H9 (cell line): ENCODE measurements at regions not wholly inside any gene's neighbourhood (a gene's known extent, or its start where the extent isn't known, plus 50 kb on each side); places are given as distances from the start of the nearest gene placed in this dataset.

Experiments used
- DNase-seq: peaks from one replicate; pipeline ENCODE4 v3.0.0-alpha.2; 2017
- H2AFZ ChIP-seq: one replicate; pipeline ENCODE4 v1.6.1; 2013; ENCODE audit warnings: mild to moderate bottlenecking, low read length, control low read depth, moderate library complexity
- H2AK5ac ChIP-seq: 2 replicates; pipeline ENCODE4 v1.6.1; 2013; ENCODE audit warnings: low read length, control low read depth, mixed read lengths; ENCODE audit not compliant: insufficient read length
- H2BK120ac ChIP-seq: one replicate; pipeline ENCODE4 v1.6.1; 2013; ENCODE audit warnings: low read depth, mild to moderate bottlenecking, low read length, control low read depth, inconsistent platforms; ENCODE audit not compliant: poor library complexity, severe bottlenecking
- H2BK12ac ChIP-seq: 2 replicates; pipeline ENCODE4 v1.6.1; 2013; ENCODE audit warnings: low read length, control low read depth, mixed read lengths, low read depth; ENCODE audit not compliant: insufficient read length
- H2BK15ac ChIP-seq: 2 replicates; pipeline ENCODE4 v1.6.1; 2013; ENCODE audit warnings: low read depth, low read length, control low read depth
- H2BK20ac ChIP-seq: one replicate; pipeline ENCODE4 v1.6.1; 2013; ENCODE audit warnings: low read depth, mild to moderate bottlenecking, low read length, control low read depth, inconsistent platforms; ENCODE audit not compliant: poor library complexity, severe bottlenecking
- H2BK5ac ChIP-seq: 2 replicates; pipeline ENCODE4 v1.6.1; 2013; ENCODE audit warnings: low read length, control low read depth, mixed read lengths; ENCODE audit not compliant: insufficient read length
- H3K14ac ChIP-seq: 2 replicates; pipeline ENCODE4 v1.6.1; 2013; ENCODE audit warnings: low read length, control low read depth; ENCODE audit not compliant: insufficient read depth
- H3K18ac ChIP-seq: 2 replicates; pipeline ENCODE4 v1.6.1; 2013; ENCODE audit warnings: low read depth, mild to moderate bottlenecking, mixed read lengths, low read length, control low read depth; ENCODE audit not compliant: insufficient read length
- H3K23ac ChIP-seq: 2 replicates; pipeline ENCODE4 v1.6.1; 2013; ENCODE audit warnings: low read length, control low read depth, mixed read lengths, low read depth; ENCODE audit not compliant: insufficient read length
- H3K23me2 ChIP-seq: 2 replicates; pipeline ENCODE4 v1.6.1; 2013; ENCODE audit warnings: low read depth, mild to moderate bottlenecking, mixed read lengths, low read length, control low read depth; ENCODE audit not compliant: insufficient read length, poor library complexity, severe bottlenecking
- H3K27ac ChIP-seq: 2 replicates; pipeline ENCODE4 v1.5.1; 2013; ENCODE audit warnings: low read length, control low read depth, mixed read lengths, low read depth; ENCODE audit not compliant: insufficient read length
- H3K27me3 ChIP-seq: 2 replicates; pipeline ENCODE4 v1.6.1; 2013; ENCODE audit warnings: low read length, control low read depth, inconsistent platforms; ENCODE audit not compliant: insufficient read depth
- H3K4ac ChIP-seq: 2 replicates; pipeline ENCODE4 v1.6.1; 2013; ENCODE audit warnings: low read depth, mild to moderate bottlenecking, control low read depth, inconsistent platforms, low read length, moderate library complexity
- H3K4me1 ChIP-seq: 2 replicates; pipeline ENCODE4 v1.6.1; 2013; ENCODE audit warnings: low read length, control low read depth, inconsistent platforms; ENCODE audit not compliant: insufficient read depth
- H3K4me2 ChIP-seq: 2 replicates; pipeline ENCODE4 v1.6.1; 2013; ENCODE audit warnings: low read length, control low read depth, mixed read lengths; ENCODE audit not compliant: insufficient read length, insufficient read depth
- H3K56ac ChIP-seq: 2 replicates; pipeline ENCODE4 v1.6.1; 2013; ENCODE audit warnings: low read depth, mild to moderate bottlenecking, mixed read lengths, low read length, control low read depth; ENCODE audit not compliant: insufficient read length
- H3K79me1 ChIP-seq: 2 replicates; pipeline ENCODE4 v1.6.1; 2013; ENCODE audit warnings: low read depth, mild to moderate bottlenecking, moderate library complexity, low read length, control low read depth, inconsistent platforms; ENCODE audit not compliant: insufficient read depth, poor library complexity, severe bottlenecking
- H3K79me2 ChIP-seq: 2 replicates; pipeline ENCODE4 v1.6.1; 2013; ENCODE audit warnings: low read length, control low read depth, inconsistent platforms; ENCODE audit not compliant: insufficient read depth
- H3K9ac ChIP-seq: 2 replicates; pipeline ENCODE4 v1.6.1; 2013; ENCODE audit warnings: low read length, control low read depth, mixed read lengths; ENCODE audit not compliant: insufficient read length; ENCODE audit errors: extremely low read depth
- H3K9me3 ChIP-seq: one replicate; pipeline ENCODE4 v1.6.1; 2013; ENCODE audit warnings: low read depth, low read length, inconsistent platforms; ENCODE audit not compliant: control insufficient read depth
- H3T11ph ChIP-seq: one replicate; pipeline ENCODE4 v1.6.1; 2013; ENCODE audit warnings: mild to moderate bottlenecking, low read length, control low read depth, inconsistent platforms
- H4K20me1 ChIP-seq: one replicate; pipeline ENCODE4 v1.6.1; 2013; ENCODE audit not compliant: control insufficient read depth, insufficient read length, insufficient read depth
- H4K5ac ChIP-seq: 2 replicates; pipeline ENCODE4 v1.6.1; 2013; ENCODE audit warnings: low read depth, mild to moderate bottlenecking, mixed read lengths, low read length, control low read depth; ENCODE audit not compliant: insufficient read length
- H4K8ac ChIP-seq: replicated peaks from 2 replicates; pipeline ENCODE4 v1.6.1; 2013; ENCODE audit warnings: low read length, control low read depth, mixed read lengths, low read depth; ENCODE audit not compliant: insufficient read length
- H4K91ac ChIP-seq: 2 replicates; pipeline ENCODE4 v1.6.1; 2013; ENCODE audit warnings: low read depth, mild to moderate bottlenecking, moderate library complexity, mixed read lengths, low read length, control low read depth; ENCODE audit not compliant: insufficient read length
- H3K27ac Mint-ChIP-seq, 3 experiments: 2 replicates in 2 of 3; 3 replicates in 1 of 3; pipeline ENCODE4 v1.8.0; 2020 to 2021; ENCODE audit warnings: mixed read lengths in 3 of 3, mild to moderate bottlenecking in 1 of 3, moderate library complexity in 1 of 3
- H3K27me3 Mint-ChIP-seq: 2 replicates; pipeline ENCODE4 v1.8.0; 2021; ENCODE audit warnings: low read depth, mild to moderate bottlenecking, moderate library complexity, mixed read lengths
- H3K36me3 Mint-ChIP-seq, 3 experiments: 2 replicates in 2 of 3; 3 replicates in 1 of 3; pipeline ENCODE4 v1.8.0; 2020 to 2021; ENCODE audit warnings: low read depth in 3 of 3, mixed read lengths in 3 of 3; ENCODE audit not compliant: insufficient read depth in 1 of 3
- H3K4me1 Mint-ChIP-seq, 2 experiments: 2 replicates each; pipeline ENCODE4 v1.8.0; 2020; ENCODE audit warnings: mixed read lengths in 2 of 2
- H3K4me3 Mint-ChIP-seq, 2 experiments: 2 replicates in 1 of 2; 3 replicates in 1 of 2; pipeline ENCODE4 v1.8.0; 2020 to 2021; ENCODE audit warnings: mild to moderate bottlenecking in 2 of 2, mixed read lengths in 2 of 2, moderate library complexity in 1 of 2
- H3K9me3 Mint-ChIP-seq, 2 experiments: 2 replicates in 1 of 2; 3 replicates in 1 of 2; pipeline ENCODE4 v1.8.0; 2020; ENCODE audit warnings: mild to moderate bottlenecking in 2 of 2, mixed read lengths in 2 of 2, moderate library complexity in 1 of 2
- CTCF ChIP-seq: fragments of 200-600 bp; sonication (generic); conservative IDR thresholded peaks from 3 replicates; pipeline ENCODE4 v1.8.0; 2021; ENCODE audit warnings: antibody characterized with exemption, mild to moderate bottlenecking
- WGBS: extraction: QIAGEN DNeasy Blood & Tissue Kit; methylation state at CpG from one replicate; pipeline ENCODE4 v1.1.7; 2013; ENCODE audit warnings: missing lambda C conversion rate, low lambda C conversion rate, mixed read lengths; ENCODE audit not compliant: insufficient read length; ENCODE audit errors: extremely low coverage; 5-methylcytosine and 5-hydroxymethylcytosine counted together

GRCh38 chr21:28592205-28592865 lies 400.3 kb downstream of the LTN1 start:
- H3K14ac ChIP-seq = no peak overlapping the region
- Mint-ChIP-seq H3K9me3 (peaks cover 8 to 16% of the 10 kb centered on the region in 2 experiments; a peak in 4 of 5 replicates), H3K36me3 (peaks cover 3 to 9% (median 5%) of the 10 kb centered on the region in 3 experiments; a peak in 3 of 7 replicates), H3K27ac (peak overlapping the region in 2 of 3 experiments; percentile 6 to 18; a peak in 4 of 7 replicates), H3K27me3 (no peaks in the 10 kb centered on the region), H3K4me1 (peaks cover 24 to 36% of the 10 kb centered on the region in 2 experiments), H3K4me3 (no peak overlapping the region)
- peaks cover 2% of the 10 kb centered on the region; the same call in 1 of the 2 replicates for H3K4me1 ChIP-seq
- no peaks in the 10 kb centered on the region for H3K79me1 ChIP-seq
- H3T11ph ChIP-seq = no peak overlapping the region
- no peaks in the 10 kb centered on the region for H3K27me3 ChIP-seq
- no peak overlapping the region for H2BK5ac ChIP-seq
- H3K27ac ChIP-seq = peak overlapping the region; percentile 17
- no peaks in the 10 kb centered on the region for H4K20me1 ChIP-seq
- no peaks in the 10 kb centered on the region for H3K9me3 ChIP-seq
- DNase-seq = no peak
- TF ChIP-seq CTCF = no peak
- no peak overlapping the region for H4K5ac ChIP-seq
- H2BK15ac ChIP-seq = no peak overlapping the region
- no peaks in the 10 kb centered on the region for H3K79me2 ChIP-seq
- WGBS = no CpG with 5 or more reads among the region's 6 CpGs
- H2BK120ac ChIP-seq = no peak overlapping the region
- no peak overlapping the region for H3K9ac ChIP-seq
- H4K8ac ChIP-seq = no peak overlapping the region
- no peak overlapping the region for H2AK5ac ChIP-seq
- H3K4ac ChIP-seq = no peak overlapping the region
- no peak overlapping the region for H2AFZ ChIP-seq
- H2BK20ac ChIP-seq = no peak overlapping the region
- H3K56ac ChIP-seq = no peak overlapping the region
- no peak overlapping the region for H3K18ac ChIP-seq
- H4K91ac ChIP-seq = no peak overlapping the region
- H3K23ac ChIP-seq = no peak overlapping the region
- H3K23me2 ChIP-seq = no peaks in the 10 kb centered on the region
- no peak overlapping the region for H3K4me2 ChIP-seq
- H2BK12ac ChIP-seq = no peak overlapping the region
